SK-N-SH treated with all-trans-retinoic acid at 6 μM for 48 hours (cell line): ENCODE measurements at regions not wholly inside any gene's neighbourhood (a gene's known extent, or its start where the extent isn't known, plus 50 kb on each side); places are given as distances from the start of the nearest gene placed in this dataset.

ENCODE experiments used
- ARNTL ChIP-seq: fragments of 450-650 bp; formaldehyde crosslinking; IDR thresholded peaks from 2 replicates; pipeline ENCODE4 v1.5.0; 2020; ENCODE audit warnings: low read depth, mild to moderate bottlenecking, moderate library complexity, borderline replicate concordance
- CREB5 ChIP-seq: fragments of 250-450 bp; sonication (Bioruptor Pico); IDR thresholded peaks from 2 replicates; pipeline ENCODE4 v1.5.1; 2020; ENCODE audit warnings: low read depth, mild to moderate bottlenecking, moderate library complexity
- OSR1 ChIP-seq: fragments of 250-450 bp; sonication (Bioruptor Pico); IDR thresholded peaks from 2 replicates; pipeline ENCODE4 v1.8.0; 2022; ENCODE audit warnings: moderate library complexity, mild to moderate bottlenecking, inconsistent platforms
- PATZ1 ChIP-seq: fragments of 250-450 bp; sonication (Bioruptor Pico); IDR thresholded peaks from 2 replicates; pipeline ENCODE4 v1.8.0; 2020; ENCODE audit warnings: mild to moderate bottlenecking, moderate library complexity, borderline replicate concordance
- RARB ChIP-seq: fragments of 250-450 bp; sonication (Bioruptor Pico); IDR thresholded peaks from 2 replicates; pipeline ENCODE4 v1.8.0; 2021; ENCODE audit warnings: mild to moderate bottlenecking, moderate library complexity
- TCF4 ChIP-seq: fragments of 250-450 bp; sonication (Bioruptor Pico); IDR thresholded peaks from 2 replicates; pipeline ENCODE4 v1.8.0; 2021; ENCODE audit warnings: mild to moderate bottlenecking, moderate library complexity, borderline replicate concordance
- TOX ChIP-seq: fragments of 250-450 bp; sonication (Bioruptor Pico); IDR thresholded peaks from 2 replicates; pipeline ENCODE4 v1.8.0; 2021; ENCODE audit warnings: mild to moderate bottlenecking, moderate library complexity, borderline replicate concordance
- ZC3H10 ChIP-seq: fragments of 250-450 bp; sonication (Bioruptor Pico); IDR thresholded peaks from 2 replicates; pipeline ENCODE4 v1.5.1; 2021; ENCODE audit warnings: mild to moderate bottlenecking, moderate library complexity
- ZFP3 ChIP-seq: fragments of 250-450 bp; sonication (Bioruptor Pico); IDR thresholded peaks from 2 replicates; pipeline ENCODE4 v1.5.0; 2020; ENCODE audit warnings: mild to moderate bottlenecking, moderate library complexity
- ZNF565 ChIP-seq: fragments of 450-650 bp; formaldehyde crosslinking; conservative IDR thresholded peaks from 2 replicates; pipeline ENCODE4 v1.5.0; 2020; ENCODE audit warnings: low read depth, mild to moderate bottlenecking, moderate library complexity

GRCh38 chr11:114771172-114771571 lies 92.8 kb downstream of the NXPE2 start:
- TF ChIP-seq PATZ1 (CRISPR knock-in tag) (no peak), ZFP3 (CRISPR knock-in tag) (no peak), TCF4 (CRISPR knock-in tag) (no peak), ARNTL (CRISPR knock-in tag) (no peak), CREB5 (no peak), TOX (CRISPR knock-in tag) (no peak), OSR1 (CRISPR knock-in tag) (no peak), ZNF565 (CRISPR knock-in tag) (no peak), ZC3H10 (no peak), RARB (CRISPR knock-in tag) (no peak)
